ENCODE measurements at regions not wholly inside any gene's neighbourhood (a gene's known extent, or its start where the extent isn't known, plus 50 kb on each side); places are given as distances from the start of the nearest gene placed in this dataset.
"Not testable (repeated sequence)": the region's sequence is repeated elsewhere in the genome, so short reads cannot be mapped to it uniquely, and the experiment has no call there.

GRCh38 chr12:78359520-78359919, 505.1 kb upstream of the SYT1 start:
- H3K36me3 ChIP-seq: no peaks in the 10 kb centered on the region
- peaks cover 0 to 4% of the 10 kb centered on the region in 2 donors for H3K9me3 ChIP-seq
- H3K27me3 ChIP-seq: no peaks in the 10 kb centered on the region
- no peak for TF ChIP-seq CTCF (IDR thresholded peaks at IDR 0.05)
- intact Hi-C loops (cut with DNase I): no loop called here
- H3K4me1 ChIP-seq: no peaks in the 10 kb centered on the region
- no peak for DNase-seq
- H3K4me3 ChIP-seq: no peak overlapping the region
- H3K27ac ChIP-seq: no peak overlapping the region
- ATAC-seq: no peak

DNA sequence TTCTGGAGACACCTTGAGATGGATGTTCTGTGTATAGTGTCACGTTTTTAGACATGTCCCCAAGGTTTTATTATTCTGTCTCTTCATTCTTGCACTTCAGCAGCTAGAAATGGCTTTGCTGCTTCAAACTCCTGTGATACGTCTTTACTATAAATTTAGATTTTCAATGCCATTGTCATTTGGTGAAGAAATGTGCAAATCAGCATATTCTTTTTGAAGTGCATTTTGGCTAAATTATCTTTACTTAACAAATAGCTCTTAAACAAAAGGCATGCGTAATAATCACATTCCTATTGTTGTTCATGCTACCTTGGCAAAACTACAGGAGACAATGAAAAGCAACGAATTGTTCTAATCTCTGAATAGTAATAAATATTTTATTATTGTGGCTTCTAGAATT, 502.9 kb upstream of the SYT1 start:
- intact Hi-C loops (cut with DNase I): no loop called here

DNA sequence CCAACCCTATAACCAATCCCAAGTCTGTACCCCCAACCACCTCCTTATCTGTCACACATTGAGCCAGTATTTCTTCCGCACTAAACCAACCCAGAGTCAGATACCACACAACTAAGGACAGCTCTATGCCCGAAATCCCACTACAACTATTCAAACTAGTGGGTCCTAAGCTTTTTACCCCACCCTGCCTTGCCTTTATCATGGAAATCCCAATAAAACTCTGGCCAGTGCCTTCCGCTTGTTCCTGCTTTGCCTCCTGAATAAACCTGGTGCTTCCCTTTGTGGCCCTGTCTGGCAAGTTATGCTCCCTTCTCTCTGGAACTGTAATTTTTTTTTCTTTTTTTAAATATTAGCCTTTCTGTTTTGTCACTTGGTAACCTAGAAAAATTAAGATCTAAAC, 493.3 kb upstream of the SYT1 start:
- ATAC-seq (no peak), DNase-seq (no peak)
- no peaks in the 10 kb centered on the region for H3K36me3 ChIP-seq
- intact Hi-C loops (cut with DNase I): no loop called here
- no peaks in the 10 kb centered on the region for H3K4me1 ChIP-seq
- TF ChIP-seq CTCF (IDR thresholded peaks at IDR 0.05): no peak
- H3K9me3 ChIP-seq: no peaks in the 10 kb centered on the region
- no peak overlapping the region for H3K4me3 ChIP-seq
- no peaks in the 10 kb centered on the region for H3K27me3 ChIP-seq
- no peak overlapping the region for H3K27ac ChIP-seq

More for the DNA sequence above, 502.9 kb upstream of the SYT1 start:
- H3K9me3 ChIP-seq: no peaks in the 10 kb centered on the region
- no peaks in the 10 kb centered on the region for H3K4me1 ChIP-seq
- DNase-seq (no peak), ATAC-seq (no peak)
- H3K27ac ChIP-seq: no peak overlapping the region
- TF ChIP-seq CTCF (IDR thresholded peaks at IDR 0.05): no peak
- H3K27me3 ChIP-seq: no peaks in the 10 kb centered on the region
- H3K4me3 ChIP-seq: no peak overlapping the region
- H3K36me3 ChIP-seq: no peaks in the 10 kb centered on the region

GRCh38 chr12:78375461-78375860, 489.1 kb upstream of the SYT1 start:
- Histone ChIP-seq H3K9me3 (peaks cover 0 to 16% of the 10 kb centered on the region in 2 donors), H3K27me3 (no peaks in the 10 kb centered on the region), H3K4me3 (no peak overlapping the region), H3K36me3 (no peaks in the 10 kb centered on the region), H3K27ac (no peak overlapping the region), H3K4me1 (no peaks in the 10 kb centered on the region)
- ATAC-seq (no peak), DNase-seq (no peak)
- intact Hi-C loops (cut with DNase I): no loop called here
- no peak for TF ChIP-seq CTCF (IDR thresholded peaks at IDR 0.05)

DNA sequence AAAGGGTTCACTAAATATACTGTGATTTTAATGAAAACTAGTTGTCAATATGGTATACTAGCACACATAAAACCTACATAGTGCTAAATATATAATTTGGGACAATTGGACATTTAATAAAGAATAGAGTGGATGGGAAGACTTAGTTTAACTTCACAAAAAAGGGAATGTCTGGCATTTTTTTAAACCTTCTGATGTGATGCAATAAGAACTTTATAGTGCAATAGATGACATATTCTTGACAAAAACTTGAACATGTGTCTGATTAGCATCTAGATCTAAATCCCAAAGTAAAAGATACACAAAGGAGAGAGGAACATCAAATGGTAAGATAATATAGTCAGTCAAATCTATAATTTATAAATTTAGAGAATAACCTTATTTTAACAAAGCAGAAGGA, 488.3 kb upstream of the SYT1 start:
- intact Hi-C loops (cut with DNase I): no loop called here
- Histone ChIP-seq H3K9me3 (peaks cover 0 to 16% of the 10 kb centered on the region in 2 donors), H3K4me1 (no peaks in the 10 kb centered on the region), H3K27ac (no peak overlapping the region), H3K36me3 (no peaks in the 10 kb centered on the region), H3K27me3 (no peaks in the 10 kb centered on the region), H3K4me3 (no peak overlapping the region)
- TF ChIP-seq CTCF (IDR thresholded peaks at IDR 0.05): no peak
- DNase-seq: no peak
- ATAC-seq: no peak

DNA sequence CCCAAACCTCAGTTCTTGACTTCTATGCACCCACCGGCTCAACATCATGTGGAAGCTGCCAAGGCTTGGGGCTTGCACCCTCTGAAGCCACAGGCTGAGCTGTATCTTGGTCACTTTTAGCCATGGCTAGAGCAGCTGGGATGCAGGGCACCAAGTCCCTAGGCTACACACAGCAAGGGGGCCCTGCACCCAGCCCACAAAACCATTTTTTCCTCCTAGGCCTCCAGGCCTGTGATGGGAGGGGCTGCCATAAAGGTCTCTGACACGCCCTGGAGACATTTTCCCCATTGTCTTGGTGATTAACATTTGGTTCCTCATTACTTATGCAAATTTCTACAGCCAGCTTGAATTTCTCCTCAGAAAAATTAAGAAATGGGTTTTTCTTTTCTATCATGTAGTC, 485.5 kb upstream of the SYT1 start:
- intact Hi-C loops (cut with DNase I); H3K4me3 ChIP-seq; DNase-seq; H3K4me1 ChIP-seq; H3K27me3 ChIP-seq; H3K27ac ChIP-seq; ATAC-seq; H3K36me3 ChIP-seq: not testable (repeated sequence)
- H3K9me3 ChIP-seq: peaks cover 0 to 16% of the 10 kb centered on the region in 2 donors

All from left lung (tissue), 4 donors.